GM23248 (cell line): ENCODE measurements at regions not wholly inside any gene's neighbourhood (a gene's known extent, or its start where the extent isn't known, plus 50 kb on each side); places are given as distances from the start of the nearest gene placed in this dataset.

Experiments used
- EZH2 ChIP-seq: fragments of 200-600 bp; sonication (generic); IDR thresholded peaks from 2 replicates; pipeline ENCODE4 v1.6.1; 2018; ENCODE audit warnings: antibody characterized with exemption, mild to moderate bottlenecking; ENCODE audit not compliant: insufficient read depth, poor library complexity, severe bottlenecking
- EZH2phosphoT487 ChIP-seq: fragments of 200-600 bp; sonication (generic); IDR thresholded peaks from 2 replicates; pipeline ENCODE4 v1.6.1; 2018; ENCODE audit warnings: antibody characterized with exemption, moderate library complexity, mild to moderate bottlenecking, low read depth; ENCODE audit not compliant: insufficient read depth

- no peak for TF ChIP-seq EZH2phosphoT487
- no peak for TF ChIP-seq EZH2
These were observed 75.7 kb upstream of the SYT6 start for GRCh38 chr1:114229368-114229767.
